PC-9 (cell line): ENCODE measurements at regions not wholly inside any gene's neighbourhood (a gene's known extent, or its start where the extent isn't known, plus 50 kb on each side); places are given as distances from the start of the nearest gene placed in this dataset.

ENCODE experiments used
- CTCF ChIP-seq: fragments of 200-600 bp; sonication (generic); conservative IDR thresholded peaks from 2 replicates; pipeline ENCODE4 v1.6.1; 2017; ENCODE audit warnings: mixed run types, antibody characterized with exemption, mild to moderate bottlenecking, moderate library complexity
- EZH2 ChIP-seq: fragments of 200-600 bp; sonication (generic); IDR thresholded peaks from 2 replicates; pipeline ENCODE4 v1.8.0; 2017; ENCODE audit warnings: antibody characterized with exemption, low read depth

DNA sequence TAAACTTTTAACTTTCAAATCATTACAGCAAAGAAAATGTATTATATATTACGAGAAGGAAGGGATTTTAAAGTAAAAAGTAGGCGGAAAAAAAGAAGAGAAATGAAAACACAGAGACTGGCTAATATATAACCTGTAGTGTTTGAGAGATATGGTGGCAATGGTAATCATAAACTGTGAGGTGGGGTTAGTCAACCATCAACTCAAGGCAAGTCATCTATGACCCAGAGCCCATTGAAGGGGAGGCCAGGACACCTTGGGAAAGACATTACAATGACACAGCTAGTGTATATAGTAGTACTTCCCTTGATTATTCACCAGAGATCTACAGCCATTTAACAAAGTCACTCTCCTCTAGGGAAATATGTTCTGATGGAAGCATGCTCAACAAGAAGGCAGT is 423.9 kb upstream of the PITX2 start:
- TF ChIP-seq CTCF (no peak), EZH2 (no peak)
